SK-N-SH treated with all-trans-retinoic acid at 6 μM for 48 hours (cell line): ENCODE measurements at regions not wholly inside any gene's neighbourhood (a gene's known extent, or its start where the extent isn't known, plus 50 kb on each side); places are given as distances from the start of the nearest gene placed in this dataset.

Experiments
- ATAC-seq: fragments of 200-7000 bp; cut with Tn5 transposase; 3 replicates; pipeline ENCODE4 v1.9.1; 2020; ENCODE audit warnings: mild to moderate bottlenecking, moderate library complexity
- ARNTL ChIP-seq: fragments of 450-650 bp; formaldehyde crosslinking; IDR thresholded peaks from 2 replicates; pipeline ENCODE4 v1.5.0; 2020; ENCODE audit warnings: low read depth, mild to moderate bottlenecking, moderate library complexity, borderline replicate concordance
- BACH2 ChIP-seq: fragments of 250-450 bp; sonication (Bioruptor Pico); IDR thresholded peaks from 2 replicates; pipeline ENCODE4 v1.9.0; 2021; ENCODE audit warnings: mild to moderate bottlenecking, borderline replicate concordance
- CSDC2 ChIP-seq: fragments of 250-450 bp; sonication (Bioruptor Pico); IDR thresholded peaks from 2 replicates; pipeline ENCODE4 v1.5.0; 2020; ENCODE audit warnings: mild to moderate bottlenecking, moderate library complexity
- CSRNP3 ChIP-seq: fragments of 250-450 bp; sonication (Bioruptor Pico); IDR thresholded peaks from 2 replicates; pipeline ENCODE4 v1.5.1; 2021; ENCODE audit warnings: mild to moderate bottlenecking, moderate library complexity
- ESRRG ChIP-seq: fragments of 250-450 bp; sonication (Bioruptor Pico); IDR thresholded peaks from 2 replicates; pipeline ENCODE4 v1.6.1; 2021; ENCODE audit warnings: mild to moderate bottlenecking
- GLIS3 ChIP-seq: fragments of 250-450 bp; sonication (Bioruptor Pico); IDR thresholded peaks from 2 replicates; pipeline ENCODE4 v1.5.0; 2020; ENCODE audit warnings: mild to moderate bottlenecking, moderate library complexity
- ISL1 ChIP-seq: fragments of 250-450 bp; sonication (Bioruptor Pico); IDR thresholded peaks from 2 replicates; pipeline ENCODE4 v2.1.2; 2022; ENCODE audit warnings: mild to moderate bottlenecking, moderate library complexity
- OSR1 ChIP-seq: fragments of 250-450 bp; sonication (Bioruptor Pico); IDR thresholded peaks from 2 replicates; pipeline ENCODE4 v1.8.0; 2022; ENCODE audit warnings: moderate library complexity, mild to moderate bottlenecking, inconsistent platforms
- PPARA ChIP-seq: fragments of 250-450 bp; sonication (Bioruptor Pico); IDR thresholded peaks from 2 replicates; pipeline ENCODE4 v1.5.0; 2020; ENCODE audit warnings: mild to moderate bottlenecking, borderline replicate concordance
- RARB ChIP-seq: fragments of 250-450 bp; sonication (Bioruptor Pico); IDR thresholded peaks from 2 replicates; pipeline ENCODE4 v1.8.0; 2021; ENCODE audit warnings: mild to moderate bottlenecking, moderate library complexity
- SNAI2 ChIP-seq: fragments of 250-450 bp; sonication (Bioruptor Pico); IDR thresholded peaks from 2 replicates; pipeline ENCODE4 v1.5.0; 2020; ENCODE audit warnings: mild to moderate bottlenecking, moderate library complexity
- TCF4 ChIP-seq: fragments of 250-450 bp; sonication (Bioruptor Pico); IDR thresholded peaks from 2 replicates; pipeline ENCODE4 v1.8.0; 2021; ENCODE audit warnings: mild to moderate bottlenecking, moderate library complexity, borderline replicate concordance
- TOX ChIP-seq: fragments of 250-450 bp; sonication (Bioruptor Pico); IDR thresholded peaks from 2 replicates; pipeline ENCODE4 v1.8.0; 2021; ENCODE audit warnings: mild to moderate bottlenecking, moderate library complexity, borderline replicate concordance
- ZC3H10 ChIP-seq: fragments of 250-450 bp; sonication (Bioruptor Pico); IDR thresholded peaks from 2 replicates; pipeline ENCODE4 v1.5.1; 2021; ENCODE audit warnings: mild to moderate bottlenecking, moderate library complexity
- ZFP3 ChIP-seq: fragments of 250-450 bp; sonication (Bioruptor Pico); IDR thresholded peaks from 2 replicates; pipeline ENCODE4 v1.5.0; 2020; ENCODE audit warnings: mild to moderate bottlenecking, moderate library complexity
- ZFP30 ChIP-seq: fragments of 450-650 bp; formaldehyde crosslinking; IDR thresholded peaks from 2 replicates; pipeline ENCODE4 v1.5.0; 2022; ENCODE audit warnings: mild to moderate bottlenecking, moderate library complexity
- ZNF565 ChIP-seq: fragments of 450-650 bp; formaldehyde crosslinking; conservative IDR thresholded peaks from 2 replicates; pipeline ENCODE4 v1.5.0; 2020; ENCODE audit warnings: low read depth, mild to moderate bottlenecking, moderate library complexity
- ZNF70 ChIP-seq: fragments of 450-650 bp; formaldehyde crosslinking; IDR thresholded peaks from 2 replicates; pipeline ENCODE4 v1.5.0; 2020; ENCODE audit warnings: mild to moderate bottlenecking, moderate library complexity
- ZNF8 ChIP-seq: fragments of 450-650 bp; formaldehyde crosslinking; IDR thresholded peaks from 2 replicates; pipeline ENCODE4 v1.5.0; 2020; ENCODE audit warnings: mild to moderate bottlenecking, moderate library complexity
- TF ChIP-seq, protein P1 (sequence below): fragments of 250-450 bp; sonication (Bioruptor Pico); IDR thresholded peaks from 2 replicates; pipeline ENCODE4 v1.8.0; 2020; ENCODE audit warnings: mild to moderate bottlenecking, moderate library complexity, borderline replicate concordance
- TF ChIP-seq, protein P2 (sequence below): fragments of 250-450 bp; sonication (Bioruptor Pico); IDR thresholded peaks from 2 replicates; pipeline ENCODE4 v1.5.1; 2020; ENCODE audit warnings: low read depth, mild to moderate bottlenecking, moderate library complexity
- TF ChIP-seq, protein P3 (sequence below): fragments of 250-450 bp; sonication (Bioruptor Pico); IDR thresholded peaks from 2 replicates; pipeline ENCODE4 v1.8.0; 2021; ENCODE audit warnings: low read depth, mild to moderate bottlenecking, moderate library complexity, borderline replicate concordance
- TF ChIP-seq, protein P4 (sequence below): fragments of 250-450 bp; sonication (Bioruptor Pico); IDR thresholded peaks from 2 replicates; pipeline ENCODE4 v1.5.0; 2020; ENCODE audit warnings: mild to moderate bottlenecking, moderate library complexity

GRCh38 chr3:147846293-147846692 is 437.1 kb downstream of the ZIC1 start:
- no peak for ATAC-seq
- TF ChIP-seq ZFP3 (CRISPR knock-in tag): no peak
- TF ChIP-seq ARNTL (CRISPR knock-in tag): no peak
- TF ChIP-seq CSDC2 (CRISPR knock-in tag): no peak
- TF ChIP-seq, protein P1, sequence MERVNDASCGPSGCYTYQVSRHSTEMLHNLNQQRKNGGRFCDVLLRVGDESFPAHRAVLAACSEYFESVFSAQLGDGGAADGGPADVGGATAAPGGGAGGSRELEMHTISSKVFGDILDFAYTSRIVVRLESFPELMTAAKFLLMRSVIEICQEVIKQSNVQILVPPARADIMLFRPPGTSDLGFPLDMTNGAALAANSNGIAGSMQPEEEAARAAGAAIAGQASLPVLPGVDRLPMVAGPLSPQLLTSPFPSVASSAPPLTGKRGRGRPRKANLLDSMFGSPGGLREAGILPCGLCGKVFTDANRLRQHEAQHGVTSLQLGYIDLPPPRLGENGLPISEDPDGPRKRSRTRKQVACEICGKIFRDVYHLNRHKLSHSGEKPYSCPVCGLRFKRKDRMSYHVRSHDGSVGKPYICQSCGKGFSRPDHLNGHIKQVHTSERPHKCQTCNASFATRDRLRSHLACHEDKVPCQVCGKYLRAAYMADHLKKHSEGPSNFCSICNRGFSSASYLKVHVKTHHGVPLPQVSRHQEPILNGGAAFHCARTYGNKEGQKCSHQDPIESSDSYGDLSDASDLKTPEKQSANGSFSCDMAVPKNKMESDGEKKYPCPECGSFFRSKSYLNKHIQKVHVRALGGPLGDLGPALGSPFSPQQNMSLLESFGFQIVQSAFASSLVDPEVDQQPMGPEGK (CRISPR knock-in tag): no peak
- TF ChIP-seq RARB (CRISPR knock-in tag): no peak
- no peak for TF ChIP-seq BACH2 (CRISPR knock-in tag)
- TF ChIP-seq ISL1: no peak
- TF ChIP-seq ZNF70: no peak
- TF ChIP-seq, protein P2, sequence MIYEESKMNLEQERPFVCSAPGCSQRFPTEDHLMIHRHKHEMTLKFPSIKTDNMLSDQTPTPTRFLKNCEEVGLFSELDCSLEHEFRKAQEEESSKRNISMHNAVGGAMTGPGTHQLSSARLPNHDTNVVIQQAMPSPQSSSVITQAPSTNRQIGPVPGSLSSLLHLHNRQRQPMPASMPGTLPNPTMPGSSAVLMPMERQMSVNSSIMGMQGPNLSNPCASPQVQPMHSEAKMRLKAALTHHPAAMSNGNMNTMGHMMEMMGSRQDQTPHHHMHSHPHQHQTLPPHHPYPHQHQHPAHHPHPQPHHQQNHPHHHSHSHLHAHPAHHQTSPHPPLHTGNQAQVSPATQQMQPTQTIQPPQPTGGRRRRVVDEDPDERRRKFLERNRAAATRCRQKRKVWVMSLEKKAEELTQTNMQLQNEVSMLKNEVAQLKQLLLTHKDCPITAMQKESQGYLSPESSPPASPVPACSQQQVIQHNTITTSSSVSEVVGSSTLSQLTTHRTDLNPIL (CRISPR knock-in tag): no peak
- no peak for TF ChIP-seq SNAI2
- no peak for TF ChIP-seq TOX (CRISPR knock-in tag)

DNA sequence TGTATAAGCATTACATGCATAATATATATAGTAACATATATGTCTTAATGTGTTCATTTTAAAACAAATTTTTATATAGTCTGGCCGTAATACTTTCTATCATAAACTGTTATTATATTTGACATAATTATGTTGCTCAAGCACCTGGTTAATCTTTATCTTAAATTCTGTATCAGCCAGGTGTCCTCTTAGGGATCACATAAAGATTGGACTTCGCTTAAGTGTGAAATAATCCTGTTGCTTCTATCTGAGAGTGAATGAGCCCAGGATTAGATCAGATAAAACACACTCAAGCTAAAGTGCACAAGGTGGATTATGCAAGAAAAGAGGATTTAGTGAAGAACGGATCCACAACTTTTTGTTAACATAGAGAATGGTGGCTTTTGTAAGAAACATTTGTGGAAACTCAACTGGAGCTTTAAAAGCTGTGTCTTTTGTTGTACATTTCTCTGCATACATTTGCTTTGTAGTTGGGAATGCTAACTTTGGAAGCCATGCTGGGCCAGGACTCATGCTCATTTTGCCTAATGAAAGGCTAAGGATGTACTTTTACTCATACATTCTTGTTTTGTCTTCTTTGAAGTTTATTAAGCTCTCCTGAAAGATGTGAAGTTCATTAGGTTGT is 437.8 kb downstream of the ZIC1 start:
- TF ChIP-seq, protein P1 (CRISPR knock-in tag): no peak
- no peak for ATAC-seq

GRCh38 chr3:147851062-147851461 is 441.9 kb downstream of the ZIC1 start:
- TF ChIP-seq OSR1 (CRISPR knock-in tag): no peak
- TF ChIP-seq, protein P3, sequence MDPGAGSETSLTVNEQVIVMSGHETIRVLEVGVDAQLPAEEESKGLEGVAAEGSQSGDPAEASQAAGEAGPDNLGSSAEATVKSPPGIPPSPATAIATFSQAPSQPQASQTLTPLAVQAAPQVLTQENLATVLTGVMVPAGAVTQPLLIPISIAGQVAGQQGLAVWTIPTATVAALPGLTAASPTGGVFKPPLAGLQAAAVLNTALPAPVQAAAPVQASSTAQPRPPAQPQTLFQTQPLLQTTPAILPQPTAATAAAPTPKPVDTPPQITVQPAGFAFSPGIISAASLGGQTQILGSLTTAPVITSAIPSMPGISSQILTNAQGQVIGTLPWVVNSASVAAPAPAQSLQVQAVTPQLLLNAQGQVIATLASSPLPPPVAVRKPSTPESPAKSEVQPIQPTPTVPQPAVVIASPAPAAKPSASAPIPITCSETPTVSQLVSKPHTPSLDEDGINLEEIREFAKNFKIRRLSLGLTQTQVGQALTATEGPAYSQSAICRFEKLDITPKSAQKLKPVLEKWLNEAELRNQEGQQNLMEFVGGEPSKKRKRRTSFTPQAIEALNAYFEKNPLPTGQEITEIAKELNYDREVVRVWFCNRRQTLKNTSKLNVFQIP (CRISPR knock-in tag): no peak
- no peak for TF ChIP-seq ARNTL (CRISPR knock-in tag)
- TF ChIP-seq, protein P2 (CRISPR knock-in tag): no peak
- no peak for TF ChIP-seq BACH2 (CRISPR knock-in tag)
- no peak for TF ChIP-seq ZFP3 (CRISPR knock-in tag)
- TF ChIP-seq SNAI2: no peak
- TF ChIP-seq ESRRG (CRISPR knock-in tag): no peak
- ATAC-seq: no peak

- ATAC-seq: no peak
- TF ChIP-seq TCF4 (CRISPR knock-in tag): no peak
- no peak for TF ChIP-seq PPARA (CRISPR knock-in tag)
- TF ChIP-seq ZFP30: no peak
- no peak for TF ChIP-seq ZNF565
- no peak for TF ChIP-seq ZNF8 (CRISPR knock-in tag)
- no peak for TF ChIP-seq GLIS3 (CRISPR knock-in tag)
- no peak for TF ChIP-seq ZC3H10 (CRISPR knock-in tag)
- TF ChIP-seq TOX (CRISPR knock-in tag): no peak
- no peak for TF ChIP-seq ARNTL (CRISPR knock-in tag)
- no peak for TF ChIP-seq OSR1 (CRISPR knock-in tag)
- TF ChIP-seq CSRNP3 (CRISPR knock-in tag): no peak
- TF ChIP-seq, protein P4, sequence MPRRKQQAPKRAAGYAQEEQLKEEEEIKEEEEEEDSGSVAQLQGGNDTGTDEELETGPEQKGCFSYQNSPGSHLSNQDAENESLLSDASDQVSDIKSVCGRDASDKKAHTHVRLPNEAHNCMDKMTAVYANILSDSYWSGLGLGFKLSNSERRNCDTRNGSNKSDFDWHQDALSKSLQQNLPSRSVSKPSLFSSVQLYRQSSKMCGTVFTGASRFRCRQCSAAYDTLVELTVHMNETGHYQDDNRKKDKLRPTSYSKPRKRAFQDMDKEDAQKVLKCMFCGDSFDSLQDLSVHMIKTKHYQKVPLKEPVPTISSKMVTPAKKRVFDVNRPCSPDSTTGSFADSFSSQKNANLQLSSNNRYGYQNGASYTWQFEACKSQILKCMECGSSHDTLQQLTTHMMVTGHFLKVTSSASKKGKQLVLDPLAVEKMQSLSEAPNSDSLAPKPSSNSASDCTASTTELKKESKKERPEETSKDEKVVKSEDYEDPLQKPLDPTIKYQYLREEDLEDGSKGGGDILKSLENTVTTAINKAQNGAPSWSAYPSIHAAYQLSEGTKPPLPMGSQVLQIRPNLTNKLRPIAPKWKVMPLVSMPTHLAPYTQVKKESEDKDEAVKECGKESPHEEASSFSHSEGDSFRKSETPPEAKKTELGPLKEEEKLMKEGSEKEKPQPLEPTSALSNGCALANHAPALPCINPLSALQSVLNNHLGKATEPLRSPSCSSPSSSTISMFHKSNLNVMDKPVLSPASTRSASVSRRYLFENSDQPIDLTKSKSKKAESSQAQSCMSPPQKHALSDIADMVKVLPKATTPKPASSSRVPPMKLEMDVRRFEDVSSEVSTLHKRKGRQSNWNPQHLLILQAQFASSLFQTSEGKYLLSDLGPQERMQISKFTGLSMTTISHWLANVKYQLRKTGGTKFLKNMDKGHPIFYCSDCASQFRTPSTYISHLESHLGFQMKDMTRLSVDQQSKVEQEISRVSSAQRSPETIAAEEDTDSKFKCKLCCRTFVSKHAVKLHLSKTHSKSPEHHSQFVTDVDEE (CRISPR knock-in tag): no peak
Observed at GRCh38 chr3:147854542-147854941, 445.4 kb downstream of the ZIC1 start.
